ENCODE measurements at regions not wholly inside any gene's neighbourhood (a gene's known extent, or its start where the extent isn't known, plus 50 kb on each side); places are given as distances from the start of the nearest gene placed in this dataset.

DNA sequence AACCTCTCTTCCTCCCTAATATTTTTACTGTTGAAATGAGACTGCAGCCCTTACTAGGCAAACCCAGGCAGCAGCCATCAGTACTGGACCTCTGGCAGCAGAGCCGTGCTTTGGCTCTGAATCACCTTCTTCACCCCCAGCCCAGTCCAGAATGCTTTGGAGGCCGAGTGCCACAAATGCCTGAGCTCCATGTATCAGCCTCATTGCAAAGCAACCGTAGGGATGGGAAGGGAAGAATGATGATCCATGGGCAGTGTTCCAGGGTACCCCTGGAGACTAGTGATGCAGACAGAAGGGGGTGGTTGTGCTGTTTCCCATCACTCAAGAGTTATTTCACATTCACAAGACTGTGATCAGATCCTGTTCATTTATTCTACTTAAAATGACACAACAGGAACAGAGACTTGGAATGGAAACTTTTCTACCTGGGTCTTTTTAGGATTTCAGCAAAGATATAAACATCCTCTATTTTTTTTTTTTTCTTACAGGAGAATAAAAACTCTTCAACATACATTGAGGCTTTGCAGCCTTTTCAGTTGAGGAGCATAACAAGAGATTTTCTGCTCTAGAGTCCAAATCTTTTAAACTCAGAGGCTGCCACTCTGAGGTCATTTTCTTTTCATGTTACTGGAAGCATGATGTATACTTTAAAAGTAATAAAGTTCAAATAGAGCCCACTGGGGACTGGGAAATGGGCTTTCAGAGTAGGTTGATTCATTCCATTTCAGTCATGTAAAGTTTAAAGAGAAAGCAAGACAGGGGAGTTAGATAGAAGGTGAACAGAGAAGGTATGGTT, 138.3 kb downstream of the KCNJ2 start:
- Histone ChIP-seq H3K4me1 (peaks cover 29% of the 10 kb centered on the region), H3K9me3 (replicated peaks) (no peaks in the 10 kb centered on the region), H3K36me3 (no peaks in the 10 kb centered on the region), H3K27ac (replicated peaks) (peak overlapping the region; percentile 77), H3K27me3 (ENCODE audit: low read depth) (no peaks in the 10 kb centered on the region), H3K4me3 (no peak overlapping the region)
- intact Hi-C loops (cut with micrococcal nuclease) = no loop called here
- TF ChIP-seq, protein P1, sequence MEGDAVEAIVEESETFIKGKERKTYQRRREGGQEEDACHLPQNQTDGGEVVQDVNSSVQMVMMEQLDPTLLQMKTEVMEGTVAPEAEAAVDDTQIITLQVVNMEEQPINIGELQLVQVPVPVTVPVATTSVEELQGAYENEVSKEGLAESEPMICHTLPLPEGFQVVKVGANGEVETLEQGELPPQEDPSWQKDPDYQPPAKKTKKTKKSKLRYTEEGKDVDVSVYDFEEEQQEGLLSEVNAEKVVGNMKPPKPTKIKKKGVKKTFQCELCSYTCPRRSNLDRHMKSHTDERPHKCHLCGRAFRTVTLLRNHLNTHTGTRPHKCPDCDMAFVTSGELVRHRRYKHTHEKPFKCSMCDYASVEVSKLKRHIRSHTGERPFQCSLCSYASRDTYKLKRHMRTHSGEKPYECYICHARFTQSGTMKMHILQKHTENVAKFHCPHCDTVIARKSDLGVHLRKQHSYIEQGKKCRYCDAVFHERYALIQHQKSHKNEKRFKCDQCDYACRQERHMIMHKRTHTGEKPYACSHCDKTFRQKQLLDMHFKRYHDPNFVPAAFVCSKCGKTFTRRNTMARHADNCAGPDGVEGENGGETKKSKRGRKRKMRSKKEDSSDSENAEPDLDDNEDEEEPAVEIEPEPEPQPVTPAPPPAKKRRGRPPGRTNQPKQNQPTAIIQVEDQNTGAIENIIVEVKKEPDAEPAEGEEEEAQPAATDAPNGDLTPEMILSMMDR (IDR thresholded peaks at IDR 0.05; ENCODE audit: borderline replicate concordance) = no peak
- no peak for DNase-seq

DNA sequence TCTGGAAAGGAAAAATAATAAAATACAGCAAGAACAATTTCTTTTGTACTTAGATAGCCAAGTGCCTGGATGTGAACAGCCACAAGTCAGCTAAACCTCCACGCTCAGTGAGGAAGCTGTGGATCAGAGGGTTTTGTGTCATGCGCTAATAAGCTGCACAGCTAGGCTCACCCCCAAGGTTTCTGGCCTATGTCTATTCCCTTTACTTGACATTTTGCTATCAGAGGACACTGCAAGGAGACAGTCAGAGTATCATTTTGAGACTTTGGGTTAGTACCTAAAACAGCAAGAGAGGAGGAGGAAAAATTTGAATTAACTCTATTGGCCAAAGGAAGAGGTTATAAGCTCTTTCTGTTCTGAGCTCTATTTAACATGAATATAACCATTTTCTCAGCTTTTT, 139.3 kb downstream of the KCNJ2 start:
- Histone ChIP-seq H3K27me3 (ENCODE audit: low read depth) (no peaks in the 10 kb centered on the region), H3K36me3 (no peaks in the 10 kb centered on the region), H3K4me1 (peaks cover 29% of the 10 kb centered on the region), H3K9me3 (replicated peaks) (no peaks in the 10 kb centered on the region), H3K4me3 (no peak overlapping the region), H3K27ac (replicated peaks) (peak overlapping the region; percentile 77)
- no peak for DNase-seq
- TF ChIP-seq, protein P1 (IDR thresholded peaks at IDR 0.05; ENCODE audit: borderline replicate concordance) = no peak
- intact Hi-C loops (cut with micrococcal nuclease) = no loop called here

DNA sequence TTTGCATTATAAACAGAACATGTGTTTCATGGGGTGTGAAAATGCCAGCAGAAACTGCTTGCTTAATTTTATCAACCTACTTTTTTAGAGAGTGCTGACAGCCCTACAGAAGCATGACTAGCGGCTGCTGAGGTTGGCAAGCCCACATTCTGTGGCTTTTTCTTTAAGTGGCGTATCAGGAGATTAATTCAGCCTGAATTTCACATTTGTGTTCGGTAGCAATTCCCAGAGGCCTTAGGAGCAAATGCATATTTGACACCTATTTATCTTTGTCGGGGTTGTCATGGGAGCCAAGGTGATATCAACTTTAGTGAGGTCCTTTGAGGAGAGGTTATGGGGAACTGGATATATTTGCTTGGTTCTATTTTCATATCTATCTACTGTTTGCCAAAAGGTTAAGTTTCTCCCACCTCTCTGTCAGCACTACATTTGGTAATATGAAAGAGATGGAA, 140.9 kb downstream of the KCNJ2 start:
- intact Hi-C loops (cut with micrococcal nuclease) = no loop called here
- H3K27me3 ChIP-seq (ENCODE audit: low read depth) = no peaks in the 10 kb centered on the region
- H3K4me3 ChIP-seq = no peak overlapping the region
- no peaks in the 10 kb centered on the region for H3K36me3 ChIP-seq
- peaks cover 29% of the 10 kb centered on the region for H3K4me1 ChIP-seq
- TF ChIP-seq, protein P1 (IDR thresholded peaks at IDR 0.05; ENCODE audit: borderline replicate concordance) = no peak
- H3K9me3 ChIP-seq (replicated peaks) = no peaks in the 10 kb centered on the region
- peak overlapping the region; percentile 77 for H3K27ac ChIP-seq (replicated peaks)
- no peak for DNase-seq

DNA sequence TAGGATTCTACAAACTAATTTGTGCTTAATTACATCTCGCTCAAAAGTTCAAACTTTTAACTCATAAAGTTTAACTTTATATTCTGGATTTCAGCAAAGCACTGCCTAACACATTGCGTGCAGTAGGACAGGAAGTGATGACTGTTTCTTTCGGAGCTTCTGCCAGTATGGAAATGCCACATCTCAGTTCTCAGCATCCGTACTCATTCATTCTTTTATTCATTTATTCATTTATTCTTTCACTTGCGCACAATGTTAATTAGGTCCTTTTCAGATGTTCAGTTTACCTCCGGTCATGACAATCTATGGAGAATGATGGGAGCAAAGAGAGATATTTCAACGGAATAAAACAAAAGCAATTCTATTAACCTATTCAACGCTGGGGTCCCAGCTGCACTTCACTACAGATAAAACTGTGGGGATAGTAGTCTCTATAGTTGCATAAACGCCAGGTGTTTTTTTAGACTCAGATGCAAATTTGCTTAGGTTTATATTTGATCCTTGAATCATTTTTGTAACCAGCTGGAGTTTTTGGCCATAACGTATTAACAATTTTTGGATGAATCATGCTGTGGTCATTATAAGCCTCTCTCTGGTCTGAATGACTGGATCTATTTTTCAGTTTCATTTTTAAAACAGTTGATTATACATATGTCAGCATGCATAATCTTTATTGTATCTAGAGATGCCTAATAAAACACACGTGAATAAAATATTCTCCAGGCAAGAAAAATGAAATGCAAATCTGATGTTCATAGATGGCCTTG, 143.9 kb downstream of the KCNJ2 start:
- TF ChIP-seq, protein P1 (IDR thresholded peaks at IDR 0.05; ENCODE audit: borderline replicate concordance) = no peak
- Histone ChIP-seq H3K27ac (replicated peaks) (no peak overlapping the region), H3K36me3 (no peaks in the 10 kb centered on the region), H3K9me3 (replicated peaks) (no peaks in the 10 kb centered on the region), H3K4me1 (peaks cover 24% of the 10 kb centered on the region), H3K27me3 (ENCODE audit: low read depth) (no peaks in the 10 kb centered on the region), H3K4me3 (no peak overlapping the region)
- intact Hi-C loops (cut with micrococcal nuclease) = no loop called here
- no peak for DNase-seq

DNA sequence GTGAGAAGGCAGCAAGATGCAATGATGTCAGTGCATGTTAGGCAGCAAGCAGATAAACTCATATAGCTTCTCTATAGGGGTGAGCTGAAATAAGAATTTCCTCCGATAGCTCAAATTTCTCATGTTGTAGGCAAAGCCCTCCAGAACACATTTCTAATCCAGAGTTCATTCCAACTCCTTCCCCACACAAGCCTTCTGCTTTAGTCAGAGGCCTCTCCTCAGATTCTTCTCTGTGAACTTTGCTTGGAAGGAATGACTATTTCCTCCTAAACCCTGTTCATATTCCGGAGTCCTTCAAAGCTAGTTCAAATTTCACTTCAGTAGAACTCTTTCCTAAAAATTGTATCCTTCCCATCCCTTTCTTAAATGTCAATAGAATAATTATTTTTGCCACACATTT, 144.8 kb downstream of the KCNJ2 start:
- Histone ChIP-seq H3K36me3 (no peaks in the 10 kb centered on the region), H3K4me1 (peaks cover 18% of the 10 kb centered on the region), H3K4me3 (no peak overlapping the region), H3K27me3 (ENCODE audit: low read depth) (no peaks in the 10 kb centered on the region), H3K9me3 (replicated peaks) (no peaks in the 10 kb centered on the region), H3K27ac (replicated peaks) (no peak overlapping the region)
- TF ChIP-seq, protein P1 (IDR thresholded peaks at IDR 0.05; ENCODE audit: borderline replicate concordance) = no peak
- no peak for DNase-seq
- intact Hi-C loops (cut with micrococcal nuclease) = no loop called here
